K562 (cell line): ENCODE measurements at regions not wholly inside any gene's neighbourhood (a gene's known extent, or its start where the extent isn't known, plus 50 kb on each side); places are given as distances from the start of the nearest gene placed in this dataset.

ENCODE experiments used
- ATAC-seq: fragments of 200-7000 bp; cut with Tn5 transposase; 3 replicates; pipeline ENCODE4 v1.9.1; 2020; ENCODE audit warnings: moderate library complexity
- BruUV-seq: library from RNA; stranded (reverse); fragments of 400-500 nt; replicated peaks from 2 replicates; lab custom pipeline; 2021; lab: Mats Ljungman, UMichigan
- CTCF ChIA-PET: fragments of 300-600 bp; formaldehyde crosslinking; extraction: SDS; loops from one replicate; lab custom pipeline; 2021; ENCODE audit warnings: low intra/inter-chr PET ratio; lab: Yijun Ruan, JAX
- POLR2A ChIA-PET: fragments of 300-600, 350-650 bp; sonication (Branson Sonifier 250); formaldehyde crosslinking; extraction: SDS; loops from one replicate; lab custom pipeline; 2021; ENCODE audit warnings: antibody characterized with exemption, inconsistent platforms; lab: Yijun Ruan, JAX
- DNase-seq, 4 experiments: peaks; one replicate each; pipeline versions ENCODE4 v3.0.0 to v3.0.0-alpha.2; 2011 to 2018; ENCODE audit warnings: low spot score in 3 of 4, mixed read lengths in 3 of 4; ENCODE audit errors: extremely low read depth in 1 of 4
- FAIRE-seq: peaks from 2 replicates; lab custom pipeline; 2011; peaks lifted over from hg19 to GRCh38; lab: Jason Lieb, UNC
- H2AFZ ChIP-seq: 2 replicates; pipeline ENCODE4 v1.6.0; 2011; ENCODE audit warnings: low read depth, low read length, control low read depth, inconsistent platforms
- H3K27ac ChIP-seq: fragments of 200-600 bp; 3 replicates; pipeline ENCODE4 v1.8.0; 2011; ENCODE audit warnings: low read depth, mild to moderate bottlenecking, control low read depth, inconsistent platforms, low read length, moderate library complexity, mixed read lengths; ENCODE audit errors: extremely low read depth
- H3K27me3 ChIP-seq, 2 experiments: fragments of 300-600 bp in 1 of 2; 2 replicates in 1 of 2; 3 replicates in 1 of 2; pipeline versions ENCODE4 v1.6.0 to v1.8.0; 2011; ENCODE audit warnings: inconsistent platforms in 2 of 2, low read length in 2 of 2, mild to moderate bottlenecking in 1 of 2, mixed read lengths in 1 of 2, moderate library complexity in 1 of 2; ENCODE audit not compliant: control insufficient read depth in 2 of 2, insufficient read depth in 2 of 2
- H3K36me3 ChIP-seq: fragments of 300-600 bp; 3 replicates; pipeline ENCODE4 v1.8.0; 2011; ENCODE audit warnings: mild to moderate bottlenecking, low read length, inconsistent platforms; ENCODE audit not compliant: control insufficient read depth, insufficient read depth
- H3K4me1 ChIP-seq, 2 experiments: fragments of 200-600 bp in 1 of 2; replicated peaks in 1 of 2; 2 replicates in 1 of 2; 3 replicates in 1 of 2; pipeline versions ENCODE4 v1.5.1 to v1.8.0; 2011; ENCODE audit warnings: inconsistent platforms in 2 of 2, low read length in 2 of 2, mild to moderate bottlenecking in 1 of 2, mixed read lengths in 1 of 2, moderate library complexity in 1 of 2; ENCODE audit not compliant: control insufficient read depth in 2 of 2, insufficient read depth in 2 of 2
- H3K4me2 ChIP-seq: 2 replicates; pipeline ENCODE4 v1.6.1; 2011; ENCODE audit warnings: low read length, control low read depth, inconsistent platforms, mixed read lengths; ENCODE audit not compliant: insufficient read depth
- H3K4me3 ChIP-seq: fragments of 200-600 bp; sonication (generic), shearing (Covaris generic); 2 replicates; pipeline ENCODE4 v1.5.1; 2016; ENCODE audit warnings: control low read depth, inconsistent platforms
- H3K79me2 ChIP-seq: fragments of 200-600 bp; 3 replicates; pipeline ENCODE4 v1.8.0; 2011; ENCODE audit warnings: low read length, inconsistent platforms; ENCODE audit not compliant: control insufficient read depth, insufficient read depth
- H3K9ac ChIP-seq, 2 experiments: 2 replicates each; pipeline versions ENCODE4 v1.6.0 to v1.6.1; 2011; ENCODE audit warnings: low read depth in 2 of 2, low read length in 2 of 2, control low read depth in 1 of 2, inconsistent platforms in 1 of 2, mild to moderate bottlenecking in 1 of 2, mixed read lengths in 1 of 2; ENCODE audit not compliant: insufficient read depth in 1 of 2
- H3K9me1 ChIP-seq: one replicate; pipeline ENCODE4 v1.6.0; 2011; ENCODE audit warnings: inconsistent platforms, mild to moderate bottlenecking, low read length, moderate library complexity; ENCODE audit not compliant: control insufficient read depth, insufficient read depth
- H3K9me3 ChIP-seq: replicated peaks from 2 replicates; pipeline ENCODE4 v1.5.1; 2011; ENCODE audit warnings: low read depth, low read length, inconsistent platforms; ENCODE audit not compliant: control insufficient read depth, insufficient read depth
- H4K20me1 ChIP-seq: replicated peaks from 2 replicates; pipeline ENCODE4 v1.6.1; 2011; ENCODE audit warnings: low read length, inconsistent platforms, mixed read lengths; ENCODE audit not compliant: control insufficient read depth, insufficient read depth
- BRCA1 ChIP-seq, 2 experiments: fragments of 450-650 bp in 1 of 2; sonication (generic) in 1 of 2; formaldehyde crosslinking in 1 of 2; IDR thresholded peaks; 2 replicates each; pipeline versions ENCODE4 v1.5.0 to v1.6.1; 2017 to 2020; ENCODE audit warnings: mild to moderate bottlenecking in 1 of 2, missing genetic modification reagents in 1 of 2
- CEBPB ChIP-seq: fragments of 450-650 bp; IDR thresholded peaks from 2 replicates; pipeline ENCODE4 v1.6.1; 2016; ENCODE audit warnings: missing genetic modification characterization, missing compliant biosample characterization
- FOXJ3 ChIP-seq: sonication (generic); formaldehyde crosslinking; IDR thresholded peaks from 2 replicates; pipeline ENCODE4 v1.4.0; 2020; ENCODE audit warnings: mild to moderate bottlenecking, missing genetic modification reagents
- JUND ChIP-seq, 2 experiments: IDR thresholded peaks; 2 replicates in 1 of 2; 3 replicates in 1 of 2; pipeline ENCODE4 v1.6.1; 2011; ENCODE audit warnings: borderline replicate concordance in 2 of 2, low read depth in 2 of 2, low read length in 2 of 2, improper control_type of control experiment in 1 of 2, missing biosample characterization in 1 of 2, missing genetic modification characterization in 1 of 2, missing genetic modification reagents in 1 of 2
- LARP7 ChIP-seq: fragments of 450-650 bp; IDR thresholded peaks from 2 replicates; pipeline ENCODE4 v1.6.1; 2016
- MCM5 ChIP-seq: fragments of 450-650 bp; IDR thresholded peaks from 2 replicates; pipeline ENCODE4 v1.6.1; 2016; ENCODE audit warnings: low read depth
- MCM7 ChIP-seq, 2 experiments: fragments of 450-650 bp; IDR thresholded peaks; 2 replicates each; pipeline ENCODE4 v1.6.1; 2016 to 2018
- MIER1 ChIP-seq: fragments of 450-650 bp; IDR thresholded peaks from 2 replicates; pipeline ENCODE4 v1.6.1; 2016; ENCODE audit warnings: antibody characterized with exemption, mild to moderate bottlenecking, low read depth
- NFYB ChIP-seq: IDR thresholded peaks from 2 replicates; pipeline ENCODE4 v1.6.1; 2011; ENCODE audit warnings: mild to moderate bottlenecking, moderate library complexity; ENCODE audit not compliant: insufficient read length; ENCODE audit errors: extremely low read depth
- PCBP1 ChIP-seq: fragments of 200-400 bp; formaldehyde crosslinking; IDR thresholded peaks from 2 replicates; pipeline ENCODE4 v1.6.1; 2018; ENCODE audit warnings: mild to moderate bottlenecking, low read depth, low read length; ENCODE audit not compliant: poor library complexity, severe bottlenecking
- RB1 ChIP-seq: fragments of 450-650 bp; IDR thresholded peaks from 2 replicates; pipeline ENCODE4 v1.6.1; 2017; ENCODE audit warnings: low read depth, mild to moderate bottlenecking
- SAFB ChIP-seq: fragments of 200-400 bp; formaldehyde crosslinking; IDR thresholded peaks from 2 replicates; pipeline ENCODE4 v1.6.1; 2017; ENCODE audit warnings: low read depth, low read length, borderline replicate concordance
- ZNF23 ChIP-seq: fragments of 250-450 bp; sonication (Bioruptor Pico); IDR thresholded peaks from 2 replicates; pipeline ENCODE4 v1.4.0; 2020; ENCODE audit warnings: mild to moderate bottlenecking
- ZNF384 ChIP-seq: IDR thresholded peaks from 2 replicates; pipeline ENCODE4 v1.6.1; 2012; ENCODE audit warnings: low read depth, low read length, improper control_type of control experiment
- ZNF75A ChIP-seq: fragments of 450-650 bp; formaldehyde crosslinking; IDR thresholded peaks from 2 replicates; pipeline ENCODE4 v1.4.0; 2020; ENCODE audit warnings: mild to moderate bottlenecking
- WGBS: fragments of 100-300 bp; shearing (Covaris generic); methylation state at CpG from one replicate; pipeline ENCODE4 v1.1.6; 2016; ENCODE audit warnings: low coverage, mixed read lengths; ENCODE audit not compliant: insufficient coverage; ENCODE audit errors: missing lambda C conversion rate; 5-methylcytosine and 5-hydroxymethylcytosine counted together
- in situ Hi-C: fragments of 300-500 bp; cut with MboI; formaldehyde crosslinking; loops from 4 replicates; pipeline ENCODE4 v1.15.0; 2018; ENCODE audit warnings: inconsistent platforms, mixed read lengths
- intact Hi-C: fragments of 100-400 bp; cut with micrococcal nuclease; formaldehyde crosslinking; loops from 2 replicates; pipeline ENCODE4 v1.14.2; 2022

GRCh38 chr6:86079938-86080337, 437.3 kb upstream of the SYNCRIP start:
- in situ Hi-C loops (no loop called here), intact Hi-C loops (no loop called here)
- Histone ChIP-seq H3K4me3 (no peak overlapping the region), H3K4me2 (no peak overlapping the region), H3K79me2 (no peaks in the 10 kb centered on the region), H3K4me1 (no peaks in the 10 kb centered on the region), H3K9ac (no peak overlapping the region), H2AFZ (no peak overlapping the region), H3K36me3 (no peaks in the 10 kb centered on the region), H3K27me3 (no peaks in the 10 kb centered on the region), H4K20me1 (no peaks in the 10 kb centered on the region), H3K9me1 (no peaks in the 10 kb centered on the region), H3K9me3 (no peaks in the 10 kb centered on the region), H3K27ac (no peak overlapping the region)
- no peak for DNase-seq
- ChIA-PET POLR2A (no interaction called here), CTCF (no interaction called here)
- no peak for FAIRE-seq
- 0% methylated on average over 1 of the region's 1 CpG for WGBS
- BruUV-seq, result no TSS peak
- ATAC-seq, result no peak
- TF ChIP-seq PCBP1, result no peak
- no peak for TF ChIP-seq SAFB
- no peak for TF ChIP-seq ZNF75A
- no peak for TF ChIP-seq NFYB
- TF ChIP-seq MIER1, result no peak
- TF ChIP-seq MCM5, result no peak
- TF ChIP-seq LARP7, result no peak
- TF ChIP-seq JUND (IDR thresholded peaks at IDR 0.05; ENCODE audit: borderline replicate concordance, low read depth, low read length), result no peak
- TF ChIP-seq JUND (tag; IDR thresholded peaks at IDR 0.05; ENCODE audit: borderline replicate concordance, low read depth, low read length), result no peak
- TF ChIP-seq MCM7 (IDR thresholded peaks at IDR 0.05), result no peak
- no peak for TF ChIP-seq BRCA1 (IDR thresholded peaks at IDR 0.05)
- no peak for TF ChIP-seq BRCA1 (CRISPR knock-in tag; IDR thresholded peaks at IDR 0.05)
- TF ChIP-seq CEBPB, result no peak
- no peak for TF ChIP-seq FOXJ3
- no peak for TF ChIP-seq RB1
- TF ChIP-seq ZNF384, result no peak
- TF ChIP-seq ZNF23, result no peak
